Umbilical cord (tissue), 1 donor: ENCODE measurements at regions not wholly inside any gene's neighbourhood (a gene's known extent, or its start where the extent isn't known, plus 50 kb on each side); places are given as distances from the start of the nearest gene placed in this dataset.
"Not testable (repeated sequence)": the region's sequence is repeated elsewhere in the genome, so short reads cannot be mapped to it uniquely, and the experiment has no call there.

Experiments
- DNase-seq: peaks from one replicate; pipeline ENCODE4 v3.0.0-alpha.2; 2015; ENCODE audit warnings: low spot score

DNA sequence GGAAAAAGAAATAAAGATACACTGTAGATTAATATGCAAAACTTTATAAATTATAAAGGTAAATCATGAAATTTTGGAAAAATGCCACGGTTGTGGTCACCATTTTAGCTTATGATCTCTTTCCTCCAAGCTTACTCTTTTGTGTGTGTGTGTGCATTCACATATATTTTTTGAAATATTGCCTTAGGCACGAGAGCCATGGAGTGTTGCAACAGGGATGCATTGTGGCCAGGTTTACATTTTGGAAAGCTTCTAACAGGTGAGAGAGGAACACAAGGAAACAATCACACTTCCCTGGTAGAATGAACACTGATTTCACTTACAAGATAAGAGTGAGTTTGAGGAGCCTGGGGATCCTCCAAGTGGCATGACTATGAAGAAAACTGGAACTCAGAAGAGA, 214.5 kb upstream of the TENT5A start:
- no peak for DNase-seq

DNA sequence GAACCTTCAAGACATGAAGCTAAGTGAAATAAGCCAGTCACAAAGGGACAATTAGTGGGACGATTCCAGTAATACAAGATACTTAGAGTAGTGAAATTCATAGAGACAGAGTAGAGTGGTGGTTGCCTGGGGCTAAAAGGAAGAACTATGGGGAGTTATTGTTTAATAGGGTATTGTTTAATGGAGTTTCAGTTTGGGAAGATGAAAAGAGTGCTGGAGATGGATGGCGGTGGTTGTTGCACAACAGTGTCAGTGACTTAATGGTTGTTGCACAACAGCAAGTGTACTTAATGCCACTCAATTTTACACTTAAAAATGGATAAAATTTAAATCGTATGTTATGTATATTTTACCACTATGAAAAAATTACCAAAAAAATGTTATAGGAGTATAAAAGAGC, 209.7 kb upstream of the TENT5A start:
- no peak for DNase-seq

DNA sequence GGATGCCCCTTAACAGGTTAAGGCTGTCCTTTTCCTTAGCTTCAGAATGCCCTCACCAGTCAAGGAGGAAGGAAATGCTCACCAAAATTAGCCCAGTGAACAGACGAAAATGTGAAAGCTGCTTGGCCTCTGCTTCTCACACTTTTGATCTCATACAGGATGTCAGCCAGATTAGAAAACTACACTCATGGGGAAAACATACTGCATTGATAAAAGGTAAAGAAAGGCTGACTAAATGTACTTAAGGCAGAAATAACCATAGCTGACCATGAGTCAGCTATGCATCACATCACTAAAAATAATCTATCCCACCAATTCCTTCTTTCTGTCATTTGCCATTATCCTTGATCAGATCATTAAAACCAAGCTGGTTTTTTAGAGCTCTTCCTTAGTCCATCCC, 198.4 kb upstream of the TENT5A start:
- peak; percentile 10 for DNase-seq

- DNase-seq = no peak
These were observed 196.4 kb upstream of the TENT5A start for GRCh38 chr6:81948861-81949260.

DNA sequence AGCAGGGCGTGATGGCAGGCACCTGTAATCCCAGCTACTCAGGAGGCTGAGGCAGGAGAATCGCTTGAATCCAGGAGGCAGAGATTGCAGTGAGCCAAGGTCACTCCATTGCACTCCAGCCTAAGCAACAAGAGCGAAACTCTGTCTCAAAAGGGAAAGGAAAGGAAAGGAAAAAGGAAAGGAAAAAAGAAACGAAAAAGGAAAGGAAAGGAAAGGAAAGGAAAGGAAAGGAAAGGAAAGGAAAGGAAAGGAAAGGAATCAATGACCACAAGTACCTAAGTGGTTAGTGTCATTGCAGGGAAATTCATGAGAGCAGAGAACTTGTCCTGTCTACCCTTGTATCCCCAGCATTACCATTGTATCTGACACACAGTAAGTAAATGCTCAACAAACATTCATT, 195.7 kb upstream of the TENT5A start:
- DNase-seq = not testable (repeated sequence)

DNA sequence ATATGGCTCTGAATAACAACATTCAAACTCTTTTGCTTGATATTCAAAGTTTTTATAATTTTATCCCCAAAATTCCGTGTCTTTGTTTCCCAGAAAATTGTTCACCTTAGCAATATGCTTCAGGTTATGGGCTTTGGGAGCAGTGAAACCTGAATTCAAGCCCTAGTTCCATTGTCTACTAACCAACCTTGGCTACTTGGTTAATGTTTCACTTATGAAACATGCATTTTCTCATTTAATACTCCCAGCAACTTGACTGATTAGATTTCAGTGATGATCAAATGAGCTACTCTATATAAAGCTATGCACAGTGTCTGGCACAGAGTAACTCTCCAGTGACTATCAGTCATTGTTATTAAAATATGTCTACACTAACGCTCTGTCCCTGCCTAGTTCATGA, 192.2 kb upstream of the TENT5A start:
- DNase-seq = no peak

DNA sequence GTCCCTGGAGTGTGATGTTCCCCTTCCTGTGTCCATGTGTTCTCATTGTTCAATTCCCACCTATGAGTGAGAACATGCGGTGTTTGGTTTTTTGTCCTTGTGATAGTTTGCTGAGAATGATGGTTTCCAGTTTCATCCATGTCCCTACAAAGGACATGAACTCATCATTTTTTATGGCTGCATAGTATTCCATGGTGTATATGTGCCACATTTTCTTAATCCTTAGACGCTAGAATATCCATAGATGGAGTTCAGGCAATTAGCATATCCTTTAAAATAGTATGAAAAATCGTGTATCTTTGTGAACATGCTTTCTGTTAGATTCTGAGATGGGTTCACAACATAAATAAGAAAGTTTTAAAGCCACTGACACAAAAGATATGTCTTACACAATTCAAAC, 190.4 kb upstream of the TENT5A start:
- DNase-seq = not testable (repeated sequence)

GRCh38 chr6:81942067-81942370, 189.5 kb upstream of the TENT5A start:
- peak; percentile 94 for DNase-seq

DNA sequence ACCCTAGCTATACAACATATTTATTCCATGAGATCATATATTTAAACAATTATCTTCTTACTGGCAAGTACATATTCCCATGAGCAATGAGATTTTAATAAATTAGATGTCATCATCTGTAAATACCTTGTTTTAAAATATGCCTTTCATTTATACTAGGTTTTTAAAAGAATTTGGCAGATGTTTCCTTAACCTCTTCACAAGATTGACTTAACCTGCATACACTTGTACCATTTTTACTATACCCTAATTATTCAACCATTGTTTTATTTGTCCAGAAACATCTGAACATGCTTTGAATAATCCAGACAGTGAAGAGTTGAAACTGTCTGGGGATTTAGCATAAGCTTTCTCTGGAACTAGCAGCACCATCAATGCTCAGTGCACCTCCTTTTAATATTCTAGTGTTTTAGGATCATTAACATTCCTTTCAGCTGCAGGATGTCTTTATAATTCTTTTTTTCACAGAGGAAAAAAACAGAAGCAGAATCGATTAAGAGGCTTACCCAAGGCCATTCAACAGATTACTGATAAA, 188.0 kb upstream of the TENT5A start:
- DNase-seq = peak; percentile 58

DNA sequence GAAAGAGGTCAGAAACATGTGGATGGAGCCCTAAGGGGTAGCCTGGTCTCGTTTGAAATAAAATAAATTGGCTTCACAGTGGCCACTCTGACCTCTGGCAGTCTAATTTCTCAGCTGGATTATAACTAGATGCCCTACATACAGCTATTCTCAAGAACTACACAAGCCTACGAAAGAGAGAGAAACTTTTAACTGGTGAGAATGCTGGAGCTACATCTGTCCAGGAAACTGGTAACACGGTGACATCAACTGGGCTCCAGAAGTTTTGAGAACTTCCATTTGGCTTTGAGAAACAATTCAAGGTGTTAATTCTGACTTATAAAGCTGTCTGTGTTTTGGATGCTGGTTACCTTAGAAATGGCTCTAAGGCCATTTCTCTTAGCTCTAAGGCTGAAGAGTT, 187.3 kb upstream of the TENT5A start:
- DNase-seq = peak; percentile 35

DNA sequence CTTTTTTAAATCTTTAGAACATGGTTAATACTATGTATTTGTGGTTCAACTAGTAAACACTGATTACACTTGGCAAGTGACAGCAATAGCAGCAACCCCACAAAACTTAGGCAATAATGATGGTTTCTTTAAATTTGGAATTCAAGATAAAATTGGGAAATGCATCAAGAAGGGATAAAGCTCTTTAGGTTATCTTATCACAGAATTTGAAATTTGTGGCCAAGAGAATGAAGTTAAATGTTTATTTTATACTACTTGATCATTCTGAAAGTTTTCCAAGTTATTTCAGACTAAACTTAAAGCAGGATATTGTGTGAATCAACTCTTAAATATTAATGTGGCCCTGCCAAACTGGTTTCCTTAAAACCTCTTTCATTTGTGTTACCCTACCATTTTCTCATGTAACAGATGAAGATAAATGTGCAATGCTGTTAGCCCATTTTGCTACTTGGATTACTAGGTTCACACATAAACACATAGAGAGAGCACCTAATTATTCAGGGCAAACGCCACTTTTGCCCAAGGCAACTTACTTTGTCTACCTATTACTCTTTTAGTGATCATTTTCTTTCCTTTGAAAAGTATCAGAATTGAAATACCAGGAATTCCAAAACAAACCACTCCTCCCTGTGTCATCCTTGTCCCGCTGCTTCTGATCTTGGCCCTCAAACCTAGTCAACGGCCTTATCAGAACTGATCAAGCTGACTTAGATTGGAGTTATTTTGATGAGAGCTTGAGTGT, 186.7 kb upstream of the TENT5A start:
- DNase-seq = peak; percentile 93

DNA sequence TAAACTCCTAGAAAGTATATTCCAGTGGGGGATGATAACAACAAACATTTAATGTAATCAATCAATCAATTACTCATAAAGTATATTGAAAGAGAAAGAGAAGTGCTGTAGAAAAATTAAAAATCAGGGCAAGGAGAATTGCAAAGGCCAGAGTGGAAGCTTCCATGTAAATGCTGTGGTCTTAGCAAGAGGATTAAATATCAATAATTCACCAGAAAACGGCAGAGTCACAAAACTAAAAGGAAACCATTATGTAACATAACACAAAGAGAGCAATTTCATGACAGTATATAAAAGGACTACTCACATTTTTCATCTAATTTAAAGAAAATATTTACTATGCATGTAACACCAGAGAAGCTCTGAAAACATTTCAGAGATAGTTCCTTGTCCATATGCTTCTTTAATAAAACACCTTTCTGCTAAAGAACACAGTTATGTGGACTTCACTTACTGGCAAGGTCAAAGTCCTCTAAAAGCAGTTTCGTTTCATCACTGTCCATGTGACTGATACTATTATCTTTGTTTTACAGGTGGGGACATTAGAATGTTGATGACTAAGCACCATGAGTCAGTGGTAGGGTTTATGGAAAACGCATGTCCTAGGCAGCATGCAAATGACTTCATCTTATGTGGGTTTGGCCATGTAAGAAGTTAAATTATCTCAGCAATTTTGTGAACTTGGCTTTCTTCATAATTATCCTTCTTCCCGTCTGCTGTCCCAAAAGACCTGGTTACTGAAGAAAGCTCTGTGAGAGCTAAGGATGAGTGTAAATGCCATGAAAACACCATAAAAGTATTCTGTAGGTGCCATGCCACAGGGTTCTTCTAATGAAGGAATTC, 185.8 kb upstream of the TENT5A start:
- peak; percentile 87 for DNase-seq

DNA sequence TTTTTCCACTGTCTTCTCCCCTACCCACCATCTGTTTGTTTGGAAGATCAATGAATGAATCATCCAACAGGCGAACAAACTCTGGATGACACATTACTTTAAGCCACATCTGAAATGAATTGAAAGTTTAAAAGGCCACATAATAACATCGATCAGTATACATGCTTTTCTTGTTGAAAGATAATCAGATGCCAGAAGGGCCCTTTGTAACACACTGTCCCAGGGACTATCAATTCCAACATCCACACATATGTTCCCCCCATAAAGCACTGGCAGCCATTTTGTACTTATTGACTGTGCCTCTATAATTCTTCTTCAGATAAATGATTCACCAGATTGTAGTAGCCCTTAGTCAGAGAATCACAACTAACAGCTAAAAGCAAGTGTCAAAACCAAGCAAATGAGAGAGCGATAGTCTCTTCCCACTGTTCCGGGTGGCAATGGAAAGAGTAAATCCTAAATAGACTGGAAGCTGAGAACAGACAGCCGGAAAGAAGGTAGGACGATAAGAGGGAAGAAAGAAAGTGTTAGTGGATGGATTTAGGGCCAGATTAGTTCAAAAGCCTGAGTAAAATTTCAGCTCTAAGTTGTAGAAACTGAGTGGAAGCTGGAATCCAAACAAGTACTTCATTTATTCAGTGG, 184.9 kb upstream of the TENT5A start:
- peak; percentile 3 for DNase-seq

GRCh38 chr6:81934936-81935335, 182.5 kb upstream of the TENT5A start:
- DNase-seq = no peak

- no peak for DNase-seq
These were observed 181.1 kb upstream of the TENT5A start for GRCh38 chr6:81933608-81934051.

DNA sequence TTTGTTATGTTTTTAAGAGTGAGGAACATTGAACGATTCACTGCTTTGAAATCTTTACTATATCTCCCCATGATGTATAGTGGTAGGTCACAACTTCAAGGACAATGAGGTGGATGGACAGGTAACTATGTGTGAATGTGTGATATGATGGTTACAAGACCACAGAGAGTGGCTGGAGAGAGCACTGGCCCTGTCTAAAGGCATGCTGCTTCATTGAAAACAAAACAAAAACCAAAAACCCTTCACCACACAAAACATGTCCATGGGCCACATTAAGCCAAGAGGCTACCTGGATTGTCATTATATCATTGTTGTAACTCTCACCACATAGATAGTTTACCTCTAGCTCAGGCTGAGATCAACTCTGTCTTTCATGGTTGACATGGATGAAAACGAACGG, 180.6 kb upstream of the TENT5A start:
- DNase-seq = no peak

DNA sequence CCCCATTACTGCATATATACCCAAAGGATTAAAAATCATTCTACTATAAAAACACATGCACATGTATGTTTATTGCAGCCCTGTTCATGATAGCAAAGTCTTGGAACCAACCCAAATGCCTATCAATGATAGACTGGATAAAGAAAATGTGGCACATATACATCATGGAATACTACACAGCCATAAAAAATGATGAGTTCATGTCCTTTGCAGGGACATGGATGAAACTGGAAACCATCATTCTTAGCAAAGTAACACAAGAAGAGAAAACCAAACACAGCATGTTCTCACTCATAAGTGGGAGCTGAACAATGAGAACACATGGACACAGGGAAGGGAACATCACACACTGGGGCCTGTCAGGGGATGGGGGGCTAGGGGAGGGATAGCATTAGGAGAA, 180.0 kb upstream of the TENT5A start:
- DNase-seq = not testable (repeated sequence)

- DNase-seq = no peak
These were observed 177.3 kb upstream of the TENT5A start for GRCh38 chr6:81929828-81930227.

DNA sequence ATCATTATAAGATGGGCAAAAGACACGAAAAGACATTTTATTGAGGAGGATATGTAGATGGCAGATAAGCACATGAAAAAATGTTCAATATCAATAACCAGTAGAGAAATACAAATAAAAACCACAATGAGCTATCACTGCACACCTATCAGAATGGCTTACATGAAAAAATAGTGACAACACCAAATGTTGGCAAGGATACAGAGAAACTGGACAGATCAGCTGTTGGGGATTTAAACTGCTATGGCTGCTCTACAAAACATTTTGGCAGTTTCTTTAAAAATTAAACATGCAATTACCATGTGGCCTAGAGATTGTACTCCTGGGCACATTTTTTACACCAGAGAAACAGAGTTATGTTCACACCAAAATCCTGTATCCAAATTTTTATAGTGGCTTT, 172.7 kb upstream of the TENT5A start:
- DNase-seq = no peak

DNA sequence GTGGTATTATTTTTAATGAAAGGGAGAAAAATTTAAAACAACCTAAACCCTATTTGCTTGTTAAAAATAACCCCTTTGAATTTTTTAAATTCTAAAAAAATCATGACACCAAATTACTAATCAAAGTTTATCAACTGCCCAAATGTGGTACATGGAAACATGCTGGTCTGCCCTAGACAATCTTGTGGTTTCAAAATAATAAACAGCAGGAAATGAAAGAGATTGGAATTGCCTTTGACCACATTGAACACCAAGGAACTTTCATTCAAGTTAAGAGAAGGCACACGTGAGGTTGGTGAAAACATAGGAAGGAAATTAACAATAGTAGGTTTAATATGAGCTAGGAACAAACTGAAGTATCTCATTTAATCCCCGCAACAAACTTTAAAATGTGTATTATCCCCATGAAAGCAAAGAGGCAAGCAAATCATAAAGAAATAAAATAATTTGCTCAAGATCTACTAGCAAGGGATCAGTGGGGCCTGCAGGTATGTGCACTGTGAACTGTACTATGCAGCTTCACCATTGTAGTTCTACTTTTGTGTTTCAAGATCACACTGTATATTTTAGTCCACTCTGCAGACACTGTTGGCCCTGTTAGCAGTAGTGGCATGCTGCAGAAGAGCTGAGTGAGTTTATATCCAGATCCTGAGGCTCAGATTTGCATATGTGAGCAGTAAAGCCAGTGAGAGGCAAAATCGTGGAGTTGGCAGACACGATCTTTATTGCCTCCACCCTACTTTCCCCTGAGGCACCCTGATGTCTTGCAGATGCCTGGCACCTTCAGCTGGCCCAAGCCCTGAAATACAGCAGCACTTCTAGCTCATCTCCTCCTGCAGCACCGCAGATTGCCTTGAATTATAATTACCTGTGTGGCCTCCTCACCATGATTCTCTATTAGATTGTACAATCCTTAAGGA, 157.8 kb upstream of the TENT5A start:
- DNase-seq = peak; percentile 61

GRCh38 chr6:81909162-81909561, 156.7 kb upstream of the TENT5A start:
- DNase-seq = no peak
